ENCODE measurements at regions not wholly inside any gene's neighbourhood (a gene's known extent, or its start where the extent isn't known, plus 50 kb on each side); places are given as distances from the start of the nearest gene placed in this dataset.
"Not testable (repeated sequence)": the region's sequence is repeated elsewhere in the genome, so short reads cannot be mapped to it uniquely, and the experiment has no call there.

DNA sequence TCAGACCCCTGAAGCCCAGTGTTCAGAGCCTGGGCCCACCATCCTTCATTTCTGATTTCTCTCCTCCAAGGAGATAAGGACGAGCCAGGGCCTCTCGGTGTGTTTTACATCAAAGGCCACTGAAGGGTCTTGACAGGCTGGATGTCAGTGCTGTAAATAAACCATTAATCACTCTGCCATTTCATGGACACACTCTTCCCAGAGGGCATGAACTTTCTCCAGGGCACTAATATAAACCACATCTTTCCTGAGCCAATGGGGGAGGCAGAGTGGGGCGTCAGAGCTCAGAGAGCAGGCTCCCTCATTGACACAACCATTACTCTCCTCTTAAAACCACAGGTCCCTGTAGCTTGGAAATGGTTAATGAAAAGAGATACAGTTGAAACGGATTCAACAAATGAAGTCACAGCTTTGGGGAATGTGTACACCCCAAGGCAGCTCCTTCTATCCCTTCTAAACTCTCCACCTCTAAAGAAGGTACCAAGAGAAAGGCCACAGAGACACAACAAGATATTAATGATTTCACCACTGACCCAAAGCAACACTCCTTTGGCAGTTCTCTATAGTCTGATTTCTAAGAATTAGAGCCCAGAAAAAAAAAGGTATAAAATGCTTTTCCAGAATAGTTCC is 200.6 kb downstream of the CHIC2 start:
- DNase-seq: no peak

DNA sequence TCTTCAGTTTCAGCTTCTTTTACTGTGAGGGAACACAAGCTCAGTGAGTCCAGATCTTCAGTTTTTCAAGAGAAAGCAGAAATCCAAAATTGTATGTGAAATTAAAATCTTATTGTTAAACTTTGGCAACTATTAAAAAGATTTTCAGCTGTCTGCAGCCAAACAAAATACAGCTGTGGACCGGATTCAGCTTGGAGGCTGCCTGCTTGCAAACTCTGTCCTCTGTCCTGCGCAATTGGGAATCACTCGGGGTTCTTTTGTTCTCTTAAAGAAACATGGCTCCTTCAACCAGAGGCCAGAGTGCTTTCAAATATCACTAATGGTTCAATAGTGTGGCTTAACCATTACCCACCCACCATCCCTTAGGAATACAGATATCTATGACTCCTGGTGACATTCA is 201.2 kb downstream of the CHIC2 start:
- DNase-seq: no peak

DNA sequence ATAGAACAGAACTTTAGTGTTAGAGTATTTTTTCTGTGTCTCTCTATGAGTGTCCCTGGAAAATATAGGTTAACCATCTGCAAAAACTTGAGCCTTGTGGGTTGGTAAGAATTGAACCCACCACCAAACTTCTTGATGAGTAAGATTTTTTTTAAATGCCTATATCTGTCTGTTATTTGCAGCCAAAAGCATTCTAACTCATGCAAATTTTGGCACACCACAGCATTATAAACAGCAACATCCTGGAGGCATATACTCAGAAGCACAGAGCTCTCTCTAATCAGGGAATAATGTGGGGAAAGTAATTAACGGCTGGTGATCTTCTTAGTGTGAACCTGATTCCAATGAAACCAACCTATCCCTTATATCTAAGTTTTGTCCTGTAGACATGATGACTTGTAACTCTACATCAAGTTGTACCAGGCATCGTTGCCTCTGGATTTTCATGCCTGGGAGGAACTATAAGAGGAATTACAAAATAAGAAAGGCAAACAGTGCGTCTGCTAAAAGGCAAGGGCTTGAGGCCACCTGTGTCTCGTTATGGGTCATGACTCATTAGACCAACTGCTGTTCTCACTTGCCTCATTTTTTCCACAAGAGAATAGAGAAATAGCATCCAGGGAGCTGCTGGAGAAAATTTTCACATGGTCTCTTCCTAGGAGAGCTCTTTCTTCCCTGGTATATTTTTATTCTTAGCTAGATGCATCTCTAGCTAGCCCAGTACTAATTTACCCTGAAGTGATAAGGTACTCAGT is 202.4 kb downstream of the CHIC2 start:
- no peak for DNase-seq

- no peak for DNase-seq
These were observed 205.1 kb downstream of the CHIC2 start for GRCh38 chr4:53859305-53859704.

DNA sequence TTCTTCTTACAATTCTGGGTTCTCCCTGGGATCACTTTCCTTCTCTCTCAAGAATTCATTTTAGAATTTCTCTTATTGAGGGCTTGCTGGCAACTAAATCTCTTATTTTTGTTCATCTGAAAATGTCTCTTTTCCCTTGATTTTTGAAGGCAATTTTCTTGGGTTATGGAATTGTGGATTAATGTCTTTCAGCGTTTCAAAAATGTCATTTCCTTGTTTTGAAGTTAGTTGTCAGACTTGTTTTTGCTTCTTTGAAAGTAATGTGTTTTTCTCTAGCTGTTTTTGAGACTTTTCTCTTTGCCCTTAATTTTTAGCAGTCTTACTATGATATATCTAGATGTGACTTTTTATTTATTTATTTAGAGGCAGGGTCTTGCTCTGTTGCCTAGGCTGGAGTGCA is 205.7 kb downstream of the CHIC2 start:
- DNase-seq: no peak

DNA sequence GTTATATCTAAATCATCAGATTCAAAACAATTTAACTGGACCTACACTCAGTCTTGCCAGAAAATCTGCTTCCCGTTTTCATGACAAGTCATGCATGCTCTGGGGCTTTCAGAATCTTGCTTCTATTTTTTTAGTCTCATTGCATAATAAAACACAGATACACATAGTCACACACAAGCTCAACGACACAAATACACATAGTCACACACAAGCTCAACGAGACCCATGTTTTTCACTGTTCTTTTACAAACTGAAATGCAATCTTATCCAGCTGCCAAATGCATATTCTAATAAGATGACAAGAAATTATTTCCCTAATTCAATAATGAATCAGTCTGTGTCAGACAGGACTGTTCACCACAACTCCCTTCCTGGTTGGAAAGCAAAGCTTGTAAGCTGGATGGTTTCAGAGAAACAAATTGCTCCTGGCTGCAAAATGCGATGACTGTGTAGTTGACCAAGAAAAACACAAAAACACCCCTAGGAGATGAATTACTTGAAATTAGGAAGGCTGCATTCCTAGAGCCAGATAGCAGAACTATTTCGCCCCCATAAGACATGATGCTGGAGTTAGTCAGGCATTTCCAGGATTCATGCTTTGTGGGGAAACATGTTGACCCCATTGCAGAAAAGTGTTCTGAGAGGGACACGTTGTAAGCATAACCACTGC is 208.7 kb downstream of the CHIC2 start:
- DNase-seq: no peak

DNA sequence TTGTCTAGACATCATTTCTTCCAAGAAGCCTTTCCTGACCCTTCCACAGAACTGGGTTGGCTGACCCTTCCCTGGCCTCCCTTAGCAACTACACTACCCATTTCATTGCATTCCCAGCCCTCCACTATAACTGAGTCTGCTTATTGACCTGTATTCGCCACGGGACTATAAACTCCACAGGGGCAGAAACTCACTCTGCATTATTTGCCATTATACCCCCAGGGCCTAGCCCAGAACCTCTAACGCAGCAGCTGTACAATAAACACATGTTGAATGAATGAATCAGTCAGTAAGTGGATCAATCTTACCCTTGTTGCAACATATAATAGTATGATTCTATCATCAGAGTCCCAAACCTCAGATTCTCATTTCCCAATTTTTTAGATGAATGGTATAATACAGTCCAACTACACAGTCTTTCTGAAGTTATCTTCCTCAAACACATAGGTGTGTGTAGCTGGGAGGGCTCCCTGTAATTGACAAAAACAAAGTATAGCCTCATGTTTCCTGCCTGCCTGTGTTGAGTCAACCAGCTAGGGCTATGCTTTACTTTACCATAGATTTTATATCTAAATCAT is 209.3 kb downstream of the CHIC2 start:
- no peak for DNase-seq

DNA sequence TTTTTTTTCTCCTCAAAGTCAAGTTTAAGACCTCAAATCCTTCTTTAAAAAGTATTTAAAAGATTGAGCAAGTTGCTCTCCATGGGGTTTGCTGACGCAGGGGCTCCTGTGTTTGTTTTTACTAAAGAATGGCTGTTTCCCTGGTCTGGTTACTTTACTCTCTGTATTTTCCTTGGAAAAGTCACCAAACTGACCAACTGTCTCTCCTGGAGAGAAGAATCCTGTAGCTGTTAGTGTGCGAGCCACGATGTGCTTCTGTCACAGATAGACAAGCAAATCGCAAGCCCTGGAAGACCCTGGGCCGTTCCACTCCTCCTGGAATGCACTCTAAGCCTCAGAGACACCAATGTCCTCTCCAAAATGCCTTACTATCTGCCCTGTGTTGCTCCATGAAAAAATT is 212.1 kb downstream of the CHIC2 start:
- no peak for DNase-seq

DNA sequence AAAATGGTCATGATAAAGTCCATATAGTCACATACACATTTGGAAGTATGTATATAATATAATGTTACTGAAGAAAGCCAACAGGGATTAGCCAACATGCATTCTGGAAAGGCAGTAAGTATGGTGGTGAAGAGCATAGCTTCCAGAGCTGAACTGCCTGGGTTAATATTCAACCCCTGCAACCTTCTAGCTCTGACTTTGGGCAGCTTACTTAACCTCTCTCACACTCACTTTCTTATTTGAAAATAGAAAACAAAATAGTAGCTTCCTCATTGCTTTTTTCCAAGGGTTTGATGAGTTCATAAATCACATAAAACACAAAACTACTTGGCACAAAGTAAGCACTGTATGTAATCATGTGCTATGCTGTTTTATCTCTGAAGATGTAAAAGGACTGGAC is 216.4 kb downstream of the CHIC2 start:
- DNase-seq: no peak

GRCh38 chr4:53844551-53844950 is 219.9 kb downstream of the CHIC2 start:
- DNase-seq: no peak

- DNase-seq: no peak
These were observed 220.3 kb downstream of the CHIC2 start for GRCh38 chr4:53844133-53844532.

DNA sequence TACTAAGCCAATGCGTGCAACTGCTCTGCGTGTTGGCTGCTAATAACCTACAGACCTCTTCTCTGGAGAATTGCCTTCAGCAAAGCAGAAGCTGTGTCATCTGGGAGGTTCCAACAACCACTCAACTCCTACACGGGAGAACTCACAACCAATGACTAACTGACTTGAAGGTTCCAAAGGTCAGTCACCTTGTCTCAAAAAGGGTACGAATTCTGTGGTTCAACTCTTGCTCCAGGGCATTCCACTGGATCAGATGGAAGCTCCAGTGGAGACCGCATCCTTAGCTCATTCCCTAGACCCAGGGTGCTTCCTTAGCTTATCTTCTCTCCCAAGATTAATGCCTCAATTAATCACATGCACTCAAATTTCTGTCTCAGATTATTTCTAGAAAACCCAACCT is 222.7 kb downstream of the CHIC2 start:
- no peak for DNase-seq

- DNase-seq: no peak
These were observed 223.8 kb downstream of the CHIC2 start for GRCh38 chr4:53840643-53841042.

DNA sequence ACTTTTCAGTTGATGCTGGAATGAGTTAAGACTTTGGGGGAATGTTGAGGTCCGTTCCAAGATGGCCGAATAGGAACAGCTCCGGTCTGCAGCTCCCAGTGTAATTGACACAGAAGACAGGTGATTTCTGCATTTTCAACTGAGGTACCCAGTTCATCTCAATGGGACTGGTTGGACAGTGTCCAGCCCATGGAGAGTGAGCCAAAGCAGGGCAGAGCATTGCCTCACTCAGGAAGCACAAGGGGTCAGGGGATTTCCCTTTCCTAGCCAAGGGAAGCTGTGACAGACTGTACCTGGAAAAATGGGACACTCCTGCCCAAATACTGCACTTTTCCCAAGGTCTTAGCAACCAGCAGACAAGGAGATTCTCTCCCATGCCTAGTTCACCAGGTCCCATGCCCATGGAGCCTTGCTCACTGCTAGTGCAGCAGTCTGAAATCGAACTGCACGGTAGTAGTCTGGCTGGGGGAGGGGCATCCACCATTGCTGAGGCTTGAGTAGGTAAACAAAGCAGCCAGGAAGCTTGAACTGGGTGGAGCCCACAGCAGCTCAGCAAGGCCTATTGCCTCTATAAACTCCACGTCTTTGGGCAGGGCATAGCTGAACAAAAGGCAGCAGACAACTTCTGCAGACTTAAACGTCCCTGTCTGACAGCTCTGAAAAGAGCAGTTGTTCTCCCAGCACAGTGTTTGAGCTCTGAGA is 231.0 kb downstream of the CHIC2 start:
- not testable (repeated sequence) for DNase-seq

GRCh38 chr4:53832549-53832948 is 231.9 kb downstream of the CHIC2 start:
- DNase-seq: no peak

- DNase-seq: no peak
These were observed 233.9 kb downstream of the CHIC2 start for GRCh38 chr4:53830511-53830910.

DNA sequence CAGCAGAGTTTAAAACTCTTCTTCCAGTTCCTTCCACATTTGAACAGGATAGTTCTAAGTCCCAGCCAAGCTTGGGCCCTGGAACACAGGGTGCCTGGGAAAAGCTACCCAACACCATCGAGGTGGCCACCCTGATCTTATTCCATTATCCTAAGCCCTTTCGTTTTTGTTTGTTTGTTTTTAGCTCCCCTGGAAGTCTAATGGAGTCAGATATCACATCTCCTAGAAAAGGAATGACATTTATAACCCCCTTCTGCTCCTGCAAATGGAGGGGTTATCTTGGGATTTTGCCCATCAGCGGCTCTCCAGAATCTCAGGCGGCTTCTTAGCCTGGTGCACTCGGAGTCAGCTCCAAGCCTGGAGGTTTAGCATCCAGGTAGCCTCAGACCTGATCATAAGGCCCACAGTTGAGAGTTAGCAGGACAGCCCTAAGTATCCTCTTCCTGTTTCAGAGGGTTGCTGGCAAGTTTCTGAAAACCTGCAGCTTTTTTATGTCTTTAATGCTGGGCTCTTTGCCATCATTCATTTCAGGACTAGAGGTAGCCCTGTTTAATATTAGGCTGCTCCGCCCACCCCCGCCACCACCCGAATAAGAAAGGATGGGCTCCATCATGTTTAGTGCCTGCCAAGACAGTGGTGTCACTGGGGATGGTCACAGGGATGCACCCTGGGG is 230.0 kb upstream of the LNX1 start:
- no peak for DNase-seq

DNA sequence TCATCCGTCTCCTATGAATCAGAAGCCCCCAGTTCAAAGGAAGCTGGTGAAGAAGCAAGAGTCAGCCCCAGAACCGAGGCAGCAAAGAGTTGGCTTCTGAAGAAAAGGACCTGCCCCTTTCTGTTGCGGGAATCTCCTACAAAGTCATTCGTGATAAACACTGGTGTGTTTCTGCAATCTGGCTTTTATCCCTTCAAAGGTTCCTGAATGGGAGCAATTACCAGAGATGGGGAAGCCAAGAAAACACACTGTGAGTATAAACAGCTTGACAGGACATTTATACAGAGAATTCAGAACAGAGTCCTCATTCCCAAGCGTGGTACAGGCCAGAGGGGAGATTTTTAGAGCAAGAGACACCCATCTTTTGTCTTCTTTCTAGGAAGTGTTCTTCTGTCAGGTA is 226.8 kb upstream of the LNX1 start:
- DNase-seq: no peak

DNA sequence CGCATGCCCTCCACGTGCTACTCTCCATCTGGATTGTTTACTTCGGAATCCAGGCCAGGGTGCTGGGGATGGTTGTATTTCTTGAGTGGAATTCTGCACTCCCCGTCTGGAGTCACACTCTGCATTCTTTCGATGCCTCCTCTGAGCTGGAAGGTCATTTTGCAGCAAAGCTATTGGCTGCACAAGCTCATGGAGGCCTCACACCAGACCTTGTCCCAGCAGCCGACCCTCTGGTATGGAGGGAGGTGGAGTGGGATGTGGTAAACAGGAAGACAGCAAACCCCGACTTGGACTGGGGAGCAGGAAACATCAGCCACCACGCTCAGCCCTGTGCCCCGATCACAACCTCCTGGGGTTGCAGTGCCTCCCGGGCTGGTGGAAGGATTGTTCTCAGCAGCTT is 225.3 kb upstream of the LNX1 start:
- DNase-seq: no peak

GRCh38 chr4:53815281-53815680 is 224.0 kb upstream of the LNX1 start:
- no peak for DNase-seq

GRCh38 chr4:53813998-53814397 is 222.7 kb upstream of the LNX1 start:
- no peak for DNase-seq

DNA sequence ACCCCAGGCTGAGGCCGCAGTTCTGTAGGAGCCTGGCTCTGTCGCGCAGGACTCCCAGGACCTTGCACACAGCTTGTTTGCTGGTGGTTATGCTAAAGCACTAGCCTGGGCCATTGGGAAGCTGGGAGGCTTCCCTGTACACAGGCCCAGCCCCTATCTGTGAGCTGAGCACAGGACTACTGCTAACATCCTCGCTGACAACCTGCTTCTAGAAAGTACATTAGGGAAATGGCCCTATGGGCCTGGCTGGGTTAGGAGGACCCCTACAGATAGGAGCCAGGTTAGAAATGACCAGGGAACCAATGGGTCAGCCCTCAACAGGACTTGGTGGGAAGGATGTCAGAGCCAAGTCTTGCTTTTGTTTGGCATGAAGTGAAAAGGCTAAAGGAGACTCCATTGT is 219.4 kb upstream of the LNX1 start:
- no peak for DNase-seq

- no peak for DNase-seq
These were observed 218.5 kb upstream of the LNX1 start for GRCh38 chr4:53809816-53810215.

Data from 8988T (cell line).